ENCODE measurements at regions not wholly inside any gene's neighbourhood (a gene's known extent, or its start where the extent isn't known, plus 50 kb on each side); places are given as distances from the start of the nearest gene placed in this dataset.
"Not testable (repeated sequence)": the region's sequence is repeated elsewhere in the genome, so short reads cannot be mapped to it uniquely, and the experiment has no call there.

- DNase-seq (ENCODE audit: low read depth), result no peak
Observed at GRCh38 chr4:132691026-132691425, 458.1 kb upstream of the PCDH10 start.

DNA sequence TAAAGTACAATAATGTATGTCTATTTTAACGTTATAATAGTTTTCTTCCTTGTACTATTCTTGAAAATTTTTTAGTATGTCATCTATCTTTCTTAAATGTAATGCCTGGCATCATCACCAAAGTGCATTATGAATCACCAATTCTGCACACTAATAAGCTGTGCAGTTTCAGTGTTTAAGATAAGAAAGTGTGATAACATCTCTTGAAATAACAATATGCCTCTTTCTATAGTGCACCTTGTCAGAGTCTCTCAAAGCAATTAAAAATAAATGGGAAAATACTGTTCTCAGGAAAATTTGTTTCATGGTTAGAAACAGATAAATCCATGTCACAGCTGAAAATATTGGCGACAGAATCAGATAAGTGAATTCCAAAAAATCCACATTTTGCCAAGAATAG, 457.4 kb upstream of the PCDH10 start:
- no peak for DNase-seq (ENCODE audit: low read depth)

DNA sequence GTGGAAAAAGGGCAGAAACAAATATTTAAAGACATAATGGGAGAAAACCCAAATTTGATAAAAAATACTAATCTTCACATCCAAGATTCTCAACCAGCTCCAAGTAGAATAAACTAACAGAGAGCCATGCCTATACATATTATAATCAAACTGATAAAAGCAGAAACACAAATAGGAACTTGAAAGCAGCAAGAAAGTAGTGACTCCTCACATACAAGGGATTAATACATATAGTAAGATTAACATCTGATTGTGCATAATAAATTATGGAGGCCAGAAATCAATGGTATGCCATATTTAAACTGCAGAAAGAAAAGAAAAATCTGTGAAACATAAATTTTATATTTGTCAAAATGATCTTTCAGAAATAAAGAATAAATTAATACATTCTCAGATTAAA, 454.3 kb upstream of the PCDH10 start:
- DNase-seq (ENCODE audit: low read depth), result no peak

GRCh38 chr4:132697505-132697904, 451.6 kb upstream of the PCDH10 start:
- not testable (repeated sequence) for DNase-seq (ENCODE audit: low read depth)

DNA sequence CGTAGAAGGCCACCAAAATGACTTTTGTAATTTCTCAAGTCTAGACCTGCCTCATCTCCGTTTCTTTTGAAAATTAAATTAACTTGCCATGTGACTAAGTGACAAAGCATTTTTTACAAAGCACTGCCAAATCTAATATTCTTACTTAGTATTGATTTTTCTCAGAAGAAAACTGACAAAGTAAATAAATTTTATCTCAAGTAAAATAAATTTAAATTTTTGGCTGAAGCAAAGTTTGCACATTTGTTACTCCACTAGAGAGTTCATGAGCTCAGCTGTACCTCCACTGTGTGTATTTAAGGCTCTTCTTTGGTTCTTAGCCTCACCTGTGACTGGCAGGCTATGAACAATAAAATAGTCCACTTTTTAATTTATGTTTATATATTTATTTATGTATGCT, 441.1 kb upstream of the PCDH10 start:
- DNase-seq (ENCODE audit: low read depth), result no peak

DNA sequence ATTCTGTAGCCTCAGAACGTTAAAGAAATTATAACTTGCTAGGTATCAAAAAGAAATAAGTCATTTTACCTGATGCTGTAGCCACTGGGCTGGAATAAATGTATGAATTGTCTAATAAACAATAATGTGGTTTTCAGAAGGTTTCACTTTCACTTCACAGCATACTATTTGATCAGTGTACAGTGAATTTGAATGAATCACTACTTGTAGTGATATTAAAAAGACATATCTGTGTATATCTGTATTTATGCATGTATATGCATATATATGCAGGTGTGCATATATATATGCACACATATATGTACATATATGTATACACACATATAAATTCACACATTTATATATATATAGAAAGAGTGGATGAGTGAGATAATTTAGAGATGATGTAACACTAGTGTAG, 440.0 kb upstream of the PCDH10 start:
- DNase-seq (ENCODE audit: low read depth), result no peak

DNA sequence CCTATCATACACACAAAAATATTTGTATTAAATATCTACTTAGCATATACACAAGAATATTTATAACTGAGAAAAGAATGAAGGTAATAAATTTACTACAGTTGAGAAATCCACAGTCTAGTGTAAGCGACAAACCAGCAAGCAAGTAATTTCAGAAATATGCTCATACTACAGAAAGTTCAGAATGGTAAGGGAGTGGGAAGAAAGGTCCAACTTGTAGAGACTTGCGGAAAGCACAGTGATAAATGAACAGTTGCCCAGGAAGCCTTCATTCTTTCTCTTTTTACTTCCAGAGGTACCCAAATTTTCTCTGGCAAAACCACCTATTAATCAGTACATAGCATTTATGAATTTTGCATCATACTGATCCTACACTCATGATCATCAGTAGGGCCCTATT, 438.1 kb upstream of the PCDH10 start:
- DNase-seq (ENCODE audit: low read depth), result no peak

DNA sequence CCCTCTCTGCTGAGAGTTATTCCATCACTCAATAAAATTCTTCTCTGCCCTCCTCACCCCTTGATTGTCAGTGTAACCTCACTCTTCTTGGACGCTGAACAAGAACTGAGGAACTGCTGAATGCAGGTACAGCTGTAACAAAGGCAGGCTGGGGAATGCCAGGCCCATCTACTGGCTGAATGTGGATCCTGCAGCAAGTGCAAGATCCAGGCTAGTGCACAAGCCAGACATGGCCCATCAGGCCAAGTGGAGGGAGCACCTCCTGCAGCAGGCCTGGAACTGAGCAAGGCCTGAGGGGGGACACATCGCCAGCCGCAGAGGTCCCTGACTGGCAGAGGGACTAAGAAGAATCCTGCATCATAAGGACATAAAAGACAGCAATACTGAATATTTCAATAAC, 411.8 kb upstream of the PCDH10 start:
- no peak for DNase-seq (ENCODE audit: low read depth)

GRCh38 chr4:132759199-132759780, 389.8 kb upstream of the PCDH10 start:
- DNase-seq (ENCODE audit: low read depth), result no peak

GRCh38 chr4:132763465-132763864, 385.6 kb upstream of the PCDH10 start:
- DNase-seq (ENCODE audit: low read depth), result no peak

GRCh38 chr4:132767901-132768300, 381.2 kb upstream of the PCDH10 start:
- no peak for DNase-seq (ENCODE audit: low read depth)

DNA sequence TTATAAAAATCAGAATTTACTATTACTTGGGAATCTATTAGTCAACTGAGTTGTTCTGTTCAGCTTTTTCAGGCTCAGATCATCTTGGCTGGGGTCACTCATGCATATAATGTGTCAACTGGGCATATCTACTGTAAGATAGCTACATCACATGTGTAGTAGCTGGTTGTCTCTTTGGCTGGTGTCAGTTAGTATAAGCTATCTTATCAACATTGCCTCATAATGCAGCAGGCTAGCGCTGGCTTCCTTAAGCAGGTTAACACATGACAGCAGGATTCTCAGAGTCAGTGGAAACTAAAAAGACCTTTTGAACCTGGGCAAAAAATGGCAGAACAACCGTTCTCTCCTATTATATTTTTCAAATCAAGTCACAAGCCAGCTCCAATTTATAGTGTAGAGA, 378.3 kb upstream of the PCDH10 start:
- no peak for DNase-seq (ENCODE audit: low read depth)

DNA sequence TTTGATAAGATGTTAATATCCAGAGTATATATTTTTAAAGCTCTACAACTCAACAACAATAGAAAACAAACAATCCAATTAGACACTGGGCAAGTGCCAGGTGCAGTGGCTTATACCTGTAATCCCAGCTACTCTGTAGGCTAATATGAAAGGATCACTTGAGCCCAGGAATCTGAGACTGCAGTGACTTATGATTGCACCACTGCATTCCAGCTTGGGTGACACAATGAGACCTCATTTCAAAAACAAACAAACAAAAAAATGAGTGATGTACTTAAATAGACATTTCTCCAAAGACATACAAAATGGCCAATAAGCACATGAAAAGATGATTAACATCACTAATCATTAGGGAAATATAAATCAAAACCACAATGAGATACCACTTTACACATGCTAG, 356.8 kb upstream of the PCDH10 start:
- no peak for DNase-seq (ENCODE audit: low read depth)

GRCh38 chr4:132797856-132798255, 351.2 kb upstream of the PCDH10 start:
- no peak for DNase-seq (ENCODE audit: low read depth)

DNA sequence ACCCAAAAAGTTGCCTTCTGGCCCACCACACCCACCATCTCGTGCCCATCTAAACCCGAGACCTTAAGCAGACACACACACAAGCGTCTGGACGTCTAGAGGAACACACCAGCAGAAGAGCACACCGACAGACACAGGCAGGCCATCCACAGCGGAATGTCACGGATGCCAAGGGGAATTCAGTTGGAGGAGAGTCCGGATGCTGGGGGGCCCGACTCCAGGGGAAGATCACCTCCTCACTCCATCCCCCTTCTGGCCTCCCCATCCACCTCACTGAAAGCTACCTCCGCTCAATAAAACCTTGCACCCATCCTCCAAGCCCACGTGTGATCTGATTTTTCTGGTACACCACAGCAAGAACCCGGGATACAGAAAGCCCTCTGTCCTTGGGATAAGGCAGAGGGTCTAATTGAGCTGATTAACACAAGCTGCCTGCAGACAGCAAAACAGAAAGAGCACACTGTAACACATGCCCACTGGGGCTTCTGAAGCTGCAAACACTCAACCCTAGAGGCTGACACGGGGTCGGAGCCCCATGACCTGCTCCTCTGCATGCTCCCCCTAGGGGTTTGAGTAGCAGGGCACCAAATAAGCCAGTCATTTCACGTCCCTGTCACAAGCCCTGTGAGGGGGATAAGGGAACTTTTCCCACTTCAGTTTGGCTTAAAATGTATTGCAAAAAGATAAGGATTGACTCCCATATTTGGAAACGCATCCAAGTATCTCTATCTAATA, 339.6 kb upstream of the PCDH10 start:
- no peak for DNase-seq (ENCODE audit: low read depth)

GRCh38 chr4:132813061-132813460, 336.0 kb upstream of the PCDH10 start:
- not testable (repeated sequence) for DNase-seq (ENCODE audit: low read depth)

DNA sequence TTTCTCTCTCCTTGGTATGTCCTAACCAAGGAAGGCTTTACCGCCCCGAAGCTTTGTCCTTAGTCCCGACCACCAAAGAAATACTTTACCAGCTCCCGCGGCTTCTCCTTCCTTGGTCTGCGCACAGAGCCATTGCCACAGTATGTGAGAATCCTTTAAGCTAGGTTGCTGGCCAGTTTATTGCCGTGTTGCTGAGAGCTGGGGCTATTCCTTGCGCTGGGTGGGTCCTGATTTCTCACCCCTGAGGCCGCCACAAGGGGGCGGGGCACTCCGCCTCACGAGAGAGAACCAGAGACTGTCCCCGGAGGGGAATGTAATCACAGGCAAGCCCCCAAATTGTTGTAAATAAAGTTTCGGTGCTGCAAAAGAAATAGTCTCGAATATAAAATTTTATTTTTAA, 331.0 kb upstream of the PCDH10 start:
- DNase-seq (ENCODE audit: low read depth), result no peak

- no peak for DNase-seq (ENCODE audit: low read depth)
Observed at GRCh38 chr4:132823419-132823818, 325.7 kb upstream of the PCDH10 start.

- no peak for DNase-seq (ENCODE audit: low read depth)
Observed at GRCh38 chr4:132824761-132825160, 324.3 kb upstream of the PCDH10 start.

- no peak for DNase-seq (ENCODE audit: low read depth)
Observed at GRCh38 chr4:132827522-132827921, 321.6 kb upstream of the PCDH10 start.

DNA sequence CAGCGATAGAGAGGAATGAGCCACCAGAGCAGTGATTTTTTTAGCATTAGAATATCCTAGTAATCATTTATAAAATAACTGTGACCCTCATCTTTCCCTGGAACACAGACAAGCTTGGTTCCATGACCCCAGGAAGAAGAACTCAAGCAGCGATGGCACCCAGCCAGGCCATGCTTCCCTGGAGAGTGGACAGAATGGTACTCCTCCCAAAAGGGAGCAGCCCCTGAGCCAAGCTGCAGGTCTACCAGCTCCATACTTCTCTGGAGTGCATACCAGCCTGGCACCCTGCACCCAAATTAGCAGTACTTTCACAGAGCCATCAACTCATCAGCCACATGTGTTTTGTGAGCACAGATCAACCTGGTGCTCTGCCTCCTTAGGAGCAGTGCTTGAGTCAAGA, 310.9 kb upstream of the PCDH10 start:
- DNase-seq (ENCODE audit: low read depth), result no peak

DNA sequence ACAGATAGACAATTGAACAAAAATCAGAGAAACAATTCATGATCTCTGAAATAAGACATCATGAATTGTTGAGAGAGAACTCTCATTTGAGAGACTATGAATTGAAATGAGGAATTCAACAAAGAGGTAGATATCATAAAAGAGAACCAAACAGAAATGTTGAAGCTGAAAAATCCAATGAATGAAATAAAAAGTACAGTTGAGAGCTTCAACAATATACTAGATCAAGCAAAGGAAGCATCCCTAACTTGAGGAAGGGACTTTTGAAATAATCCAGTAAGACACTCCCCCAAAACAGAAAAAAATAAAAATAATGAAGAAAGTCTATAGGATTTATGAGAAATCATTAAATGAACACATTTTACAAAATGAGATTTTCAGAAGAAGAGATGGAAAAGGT, 310.0 kb upstream of the PCDH10 start:
- DNase-seq (ENCODE audit: low read depth), result no peak

DNA sequence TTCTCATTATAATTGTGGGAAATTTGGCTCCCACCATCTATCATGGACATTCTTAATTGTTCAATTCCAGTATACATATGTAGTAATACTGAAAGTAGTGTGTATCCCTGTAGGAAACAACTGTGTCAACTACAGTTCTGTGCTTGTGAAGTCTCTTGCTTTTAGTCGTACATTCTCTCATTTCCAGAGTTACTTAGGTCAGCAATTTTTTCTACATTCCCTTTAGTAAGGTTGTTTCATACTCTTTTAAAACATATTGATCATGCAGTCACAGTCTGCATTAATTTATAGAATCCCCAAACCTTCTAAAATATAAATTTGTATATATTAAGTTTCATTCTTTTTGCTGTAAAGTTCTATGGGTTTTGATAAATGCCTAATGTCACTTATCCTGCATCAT, 289.2 kb upstream of the PCDH10 start:
- no peak for DNase-seq (ENCODE audit: low read depth)

DNA sequence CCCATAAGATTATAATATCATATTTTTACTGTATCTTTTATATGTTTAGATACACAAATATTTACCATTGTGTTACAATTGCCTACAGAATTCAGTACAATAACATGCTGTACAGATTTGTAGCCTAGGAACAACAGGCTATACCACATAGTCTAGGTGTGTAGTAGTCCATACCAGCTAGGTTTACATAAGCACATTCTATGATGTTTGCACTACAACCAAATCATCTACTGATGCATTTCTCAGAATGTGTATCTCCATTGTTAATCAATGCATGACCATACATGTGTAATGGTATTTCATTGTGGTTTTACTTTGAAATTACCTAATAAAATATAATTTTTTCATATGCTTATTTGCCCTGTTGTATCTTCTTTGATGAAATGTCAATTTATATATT, 288.1 kb upstream of the PCDH10 start:
- no peak for DNase-seq (ENCODE audit: low read depth)
